SU-DHL-6 (cell line): ENCODE measurements at regions not wholly inside any gene's neighbourhood (a gene's known extent, or its start where the extent isn't known, plus 50 kb on each side); places are given as distances from the start of the nearest gene placed in this dataset.

Source experiments
- H2AFZ ChIP-seq: fragments of 200-600 bp; sonication (generic); 2 replicates; pipeline ENCODE4 v1.6.1; 2014; ENCODE audit warnings: low read depth, mild to moderate bottlenecking, moderate library complexity, mixed read lengths, antibody characterized with exemption, low read length; ENCODE audit not compliant: severe bottlenecking
- H3F3A ChIP-seq: fragments of 200-600 bp; shearing (Covaris generic); 2 replicates; pipeline ENCODE4 v1.6.0; 2016; ENCODE audit warnings: antibody characterized with exemption, mild to moderate bottlenecking; ENCODE audit not compliant: insufficient read depth
- H3K27ac ChIP-seq: fragments of 200-600 bp; sonication (generic); 2 replicates; pipeline ENCODE4 v1.5.1; 2016; ENCODE audit warnings: low read depth, mild to moderate bottlenecking, low read length, moderate library complexity, mixed read lengths
- H3K27me3 ChIP-seq: fragments of 200-600 bp; sonication (generic), shearing (Covaris generic); 2 replicates; pipeline ENCODE4 v1.6.0; 2014; ENCODE audit warnings: mild to moderate bottlenecking, low read length
- H3K36me3 ChIP-seq: fragments of 200-600 bp; sonication (generic); 2 replicates; pipeline ENCODE4 v1.6.1; 2014; ENCODE audit warnings: mild to moderate bottlenecking, low read length, mixed read lengths
- H3K4me2 ChIP-seq: fragments of 300-600, 200-600 bp; shearing (Covaris generic), sonication (generic); 2 replicates; pipeline ENCODE4 v1.6.0; 2014; ENCODE audit warnings: low read length, low read depth, mild to moderate bottlenecking; ENCODE audit not compliant: poor library complexity, severe bottlenecking
- H3K4me3 ChIP-seq: fragments of 200-600 bp; sonication (generic); 2 replicates; pipeline ENCODE4 v1.5.1; 2014; ENCODE audit warnings: antibody characterized with exemption, low read length, mild to moderate bottlenecking, mixed read lengths; ENCODE audit not compliant: insufficient read depth, poor library complexity, severe bottlenecking
- H3K79me2 ChIP-seq: fragments of 200-600 bp; sonication (generic); 2 replicates; pipeline ENCODE4 v1.6.1; 2014; ENCODE audit warnings: mild to moderate bottlenecking, low read length, moderate library complexity; ENCODE audit not compliant: insufficient read depth
- H3K9ac ChIP-seq: fragments of 200-600 bp; sonication (generic); 2 replicates; pipeline ENCODE4 v1.7.0; 2014; ENCODE audit warnings: mild to moderate bottlenecking, low read length
- H3K9me2 ChIP-seq: fragments of 200-600 bp; sonication (generic); replicated peaks from 2 replicates; pipeline ENCODE4 v1.6.1; 2014; ENCODE audit warnings: low read length; ENCODE audit not compliant: insufficient read depth
- H3K9me3 ChIP-seq: fragments of 200-600 bp; sonication (generic); 2 replicates; pipeline ENCODE4 v1.6.1; 2014; ENCODE audit warnings: low read length, mixed read lengths; ENCODE audit not compliant: insufficient read depth
- H4K20me1 ChIP-seq: fragments of 200-600 bp; sonication (generic); 2 replicates; pipeline ENCODE4 v1.6.1; 2014; ENCODE audit warnings: low read depth, mild to moderate bottlenecking, antibody characterized with exemption, low read length, moderate library complexity, mixed read lengths
- CTCF ChIP-seq: fragments of 200-600 bp; sonication (generic); IDR thresholded peaks from one replicate; pipeline ENCODE4 v1.5.1; 2017; ENCODE audit warnings: antibody characterized with exemption, mild to moderate bottlenecking, low read length, moderate library complexity; ENCODE audit not compliant: insufficient read depth, poor library complexity, severe bottlenecking
- EZH2phosphoT487 ChIP-seq: fragments of 200-600 bp; sonication (generic), shearing (Covaris generic); conservative IDR thresholded peaks from 2 replicates; pipeline ENCODE4 v1.6.1; 2018; ENCODE audit warnings: mild to moderate bottlenecking, antibody characterized with exemption, low read length, moderate library complexity, mixed read lengths

DNA sequence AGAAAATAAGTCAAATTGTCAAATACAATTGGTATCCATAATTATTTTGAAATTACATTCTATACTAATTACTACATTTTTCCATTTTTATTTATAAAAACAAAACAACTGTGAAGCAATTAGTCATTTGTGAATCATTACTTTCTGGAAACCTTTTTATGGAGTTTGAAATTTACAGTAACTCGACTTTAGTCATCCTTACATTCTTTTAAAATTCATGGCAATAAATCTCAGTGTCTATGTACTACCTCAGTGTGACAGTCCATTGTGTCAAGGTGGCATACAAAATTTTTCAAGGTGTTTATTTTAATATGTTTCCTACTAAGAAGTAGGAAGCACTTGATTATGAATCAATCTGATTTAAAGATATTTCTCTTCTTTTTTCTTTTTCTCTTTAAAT lies 1949.4 kb upstream of the RAG2 start:
- Histone ChIP-seq H2AFZ (no peak overlapping the region), H3K9me3 (no peaks in the 10 kb centered on the region), H3K79me2 (no peaks in the 10 kb centered on the region), H3K4me2 (no peak overlapping the region), H3K27ac (no peak overlapping the region), H3F3A (no peaks in the 10 kb centered on the region), H3K4me3 (no peak overlapping the region), H4K20me1 (no peaks in the 10 kb centered on the region), H3K9ac (no peak overlapping the region), H3K36me3 (no peaks in the 10 kb centered on the region), H3K27me3 (no peaks in the 10 kb centered on the region), H3K9me2 (no peaks in the 10 kb centered on the region)
- TF ChIP-seq CTCF (no peak), EZH2phosphoT487 (no peak)

- H3K9ac ChIP-seq, result no peak overlapping the region
- no peak for TF ChIP-seq EZH2phosphoT487
- TF ChIP-seq CTCF, result no peak
- H2AFZ ChIP-seq, result no peak overlapping the region
- no peaks in the 10 kb centered on the region for H3K79me2 ChIP-seq
- H3F3A ChIP-seq, result no peaks in the 10 kb centered on the region
- no peaks in the 10 kb centered on the region for H3K9me3 ChIP-seq
- H3K4me3 ChIP-seq, result no peak overlapping the region
- H3K27ac ChIP-seq, result no peak overlapping the region
- H3K36me3 ChIP-seq, result no peaks in the 10 kb centered on the region
- H4K20me1 ChIP-seq, result no peaks in the 10 kb centered on the region
- H3K27me3 ChIP-seq, result no peaks in the 10 kb centered on the region
- no peak overlapping the region for H3K4me2 ChIP-seq
- no peaks in the 10 kb centered on the region for H3K9me2 ChIP-seq
Observed at GRCh38 chr11:38543986-38544385, 1946.0 kb upstream of the RAG2 start.

DNA sequence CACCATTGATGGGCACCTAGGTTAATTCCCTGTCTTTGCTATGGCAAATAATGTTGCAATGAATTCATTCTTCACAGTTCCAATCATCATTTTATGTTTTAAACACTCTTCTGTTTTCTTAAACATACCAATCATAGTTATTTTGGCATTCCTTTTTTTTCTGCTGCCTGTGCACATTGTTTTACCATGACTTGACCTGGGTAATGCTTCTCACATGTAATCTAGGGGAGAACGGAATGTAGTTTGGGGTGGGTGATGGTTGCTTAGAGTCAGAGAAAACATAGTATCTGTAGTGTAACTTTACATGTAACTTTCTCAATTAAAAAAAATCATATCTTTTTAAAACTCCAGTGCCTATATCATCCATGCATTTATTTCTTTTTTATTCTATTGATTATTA lies 1945.3 kb upstream of the RAG2 start:
- Histone ChIP-seq H2AFZ (no peak overlapping the region), H3K27me3 (no peaks in the 10 kb centered on the region)

More for the DNA sequence above, 1945.3 kb upstream of the RAG2 start:
- Histone ChIP-seq H3K9me2 (no peaks in the 10 kb centered on the region), H3K36me3 (no peaks in the 10 kb centered on the region), H3K79me2 (no peaks in the 10 kb centered on the region), H3F3A (no peaks in the 10 kb centered on the region), H3K27ac (no peak overlapping the region), H3K9me3 (no peaks in the 10 kb centered on the region), H3K4me3 (no peak overlapping the region), H3K9ac (no peak overlapping the region), H4K20me1 (no peaks in the 10 kb centered on the region), H3K4me2 (no peak overlapping the region)
- no peak for TF ChIP-seq EZH2phosphoT487
- TF ChIP-seq CTCF, result no peak
